Progenitor cell of endocrine pancreas (in vitro differentiated cells): ENCODE measurements at regions not wholly inside any gene's neighbourhood (a gene's known extent, or its start where the extent isn't known, plus 50 kb on each side); places are given as distances from the start of the nearest gene placed in this dataset.

Source experiments
- DNase-seq: peaks from one replicate; pipeline ENCODE4 v3.0.0; 2021; ENCODE audit warnings: low spot score; ENCODE audit not compliant: unreplicated experiment
- H3K27ac Mint-ChIP-seq: 2 replicates; pipeline ENCODE4 v1.8.0; 2021; ENCODE audit warnings: mild to moderate bottlenecking, moderate library complexity, mixed read lengths
- H3K27me3 Mint-ChIP-seq: 2 replicates; pipeline ENCODE4 v1.8.0; 2021; ENCODE audit warnings: mixed read lengths
- H3K36me3 Mint-ChIP-seq: 2 replicates; pipeline ENCODE4 v1.8.0; 2022; ENCODE audit warnings: mixed read lengths; ENCODE audit not compliant: insufficient read depth
- H3K4me1 Mint-ChIP-seq: 2 replicates; pipeline ENCODE4 v1.8.0; 2021; ENCODE audit warnings: low read depth, mixed read lengths
- H3K4me3 Mint-ChIP-seq: 2 replicates; pipeline ENCODE4 v1.8.0; 2021; ENCODE audit warnings: low read depth, mild to moderate bottlenecking, moderate library complexity, mixed read lengths
- H3K9me3 Mint-ChIP-seq: 2 replicates; pipeline ENCODE4 v1.8.0; 2021; ENCODE audit warnings: low read depth, mixed read lengths
- CTCF ChIP-seq: fragments of 200-600 bp; sonication (generic); IDR thresholded peaks from one replicate; pipeline ENCODE4 v1.5.0; 2021; ENCODE audit warnings: antibody characterized with exemption, mild to moderate bottlenecking; ENCODE audit not compliant: unreplicated experiment

DNA sequence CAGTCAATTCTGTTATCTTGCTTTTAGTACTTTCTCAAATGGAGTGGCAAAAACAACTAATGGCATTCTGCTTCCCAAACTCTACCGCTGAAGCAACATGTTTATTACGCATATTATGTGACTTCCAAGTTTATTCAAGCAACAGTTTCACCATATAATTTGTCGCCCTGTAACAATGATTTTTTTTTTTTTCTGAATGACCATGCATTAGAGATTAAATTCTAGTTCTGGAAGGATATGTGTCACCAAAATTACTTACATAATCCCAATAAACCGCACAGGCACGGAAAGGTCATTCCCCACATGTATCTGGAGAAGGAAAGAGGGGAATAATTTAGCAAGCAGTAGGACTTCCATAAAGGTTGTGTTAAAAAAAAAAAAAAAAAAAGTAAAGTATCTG is 691.8 kb downstream of the DNAH5 start:
- Mint-ChIP-seq H3K9me3 (peaks cover 3% of the 10 kb centered on the region), H3K4me3 (no peak overlapping the region), H3K27me3 (no peaks in the 10 kb centered on the region), H3K4me1 (peaks cover 9% of the 10 kb centered on the region), H3K27ac (no peak overlapping the region), H3K36me3 (no peaks in the 10 kb centered on the region)
- DNase-seq: no peak
- TF ChIP-seq CTCF: no peak

GRCh38 chr5:13251623-13252376 is 692.7 kb downstream of the DNAH5 start:
- Mint-ChIP-seq H3K36me3 (no peaks in the 10 kb centered on the region), H3K4me3 (no peak overlapping the region), H3K4me1 (peaks cover 10% of the 10 kb centered on the region), H3K27ac (no peak overlapping the region), H3K9me3 (peaks cover 3% of the 10 kb centered on the region), H3K27me3 (no peaks in the 10 kb centered on the region)
- no peak for DNase-seq
- no peak for TF ChIP-seq CTCF

- Mint-ChIP-seq H3K4me3 (no peak overlapping the region), H3K36me3 (no peaks in the 10 kb centered on the region), H3K27ac (no peak overlapping the region), H3K4me1 (peaks cover 10% of the 10 kb centered on the region), H3K27me3 (no peaks in the 10 kb centered on the region), H3K9me3 (peaks cover 3% of the 10 kb centered on the region)
- peak; percentile 58 for TF ChIP-seq CTCF
- no peak for DNase-seq
These were observed 693.8 kb downstream of the DNAH5 start for GRCh38 chr5:13250464-13251291.

DNA sequence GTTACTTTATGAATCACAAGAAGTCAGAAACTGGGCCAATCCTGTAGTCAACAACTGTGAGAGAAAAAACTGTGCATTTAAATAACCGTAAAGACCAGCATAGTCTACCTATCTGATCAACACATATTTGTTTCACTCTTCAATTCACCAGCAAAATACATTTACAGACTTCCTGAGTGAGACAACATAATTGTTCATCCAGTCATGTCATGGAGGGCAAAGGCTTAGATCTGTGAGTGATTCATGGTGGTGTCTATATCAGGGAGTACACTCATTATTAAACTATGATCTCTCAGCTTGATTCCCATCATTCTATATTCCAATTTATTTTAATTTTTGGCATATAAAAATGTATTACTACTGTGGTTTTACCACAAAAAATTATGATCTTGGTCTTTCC is 694.6 kb downstream of the DNAH5 start:
- H3K27ac Mint-ChIP-seq: no peak overlapping the region
- no peaks in the 10 kb centered on the region for H3K36me3 Mint-ChIP-seq
- peaks cover 10% of the 10 kb centered on the region for H3K4me1 Mint-ChIP-seq
- no peaks in the 10 kb centered on the region for H3K27me3 Mint-ChIP-seq
- DNase-seq: no peak
- no peak for TF ChIP-seq CTCF
- no peak overlapping the region for H3K4me3 Mint-ChIP-seq
- H3K9me3 Mint-ChIP-seq: peaks cover 6% of the 10 kb centered on the region

DNA sequence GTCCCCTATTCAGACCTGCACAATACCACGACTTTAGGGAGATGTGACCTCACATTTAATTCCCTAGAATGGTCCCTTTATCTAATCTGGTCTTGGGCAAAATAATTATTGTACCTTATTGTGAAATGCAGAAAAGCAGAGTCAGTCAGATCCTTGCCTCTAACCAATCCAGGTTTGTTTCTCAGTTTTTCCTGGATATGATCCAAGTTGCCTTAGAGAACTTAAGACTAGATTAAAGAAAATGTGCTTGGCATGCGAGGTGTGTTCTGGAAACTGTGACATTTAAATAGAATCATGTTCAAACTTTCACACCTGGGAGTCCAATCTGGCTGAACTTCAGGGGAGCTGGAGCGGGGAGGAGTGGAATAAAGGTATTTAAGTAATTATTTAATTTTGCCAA is 696.2 kb downstream of the DNAH5 start:
- H3K9me3 Mint-ChIP-seq: peaks cover 6% of the 10 kb centered on the region
- no peaks in the 10 kb centered on the region for H3K36me3 Mint-ChIP-seq
- no peak for DNase-seq
- H3K27me3 Mint-ChIP-seq: no peaks in the 10 kb centered on the region
- H3K27ac Mint-ChIP-seq: no peak overlapping the region
- H3K4me1 Mint-ChIP-seq: peaks cover 10% of the 10 kb centered on the region
- H3K4me3 Mint-ChIP-seq: no peak overlapping the region
- no peak for TF ChIP-seq CTCF
